ENCODE measurements at regions not wholly inside any gene's neighbourhood (a gene's known extent, or its start where the extent isn't known, plus 50 kb on each side); places are given as distances from the start of the nearest gene placed in this dataset.

DNA sequence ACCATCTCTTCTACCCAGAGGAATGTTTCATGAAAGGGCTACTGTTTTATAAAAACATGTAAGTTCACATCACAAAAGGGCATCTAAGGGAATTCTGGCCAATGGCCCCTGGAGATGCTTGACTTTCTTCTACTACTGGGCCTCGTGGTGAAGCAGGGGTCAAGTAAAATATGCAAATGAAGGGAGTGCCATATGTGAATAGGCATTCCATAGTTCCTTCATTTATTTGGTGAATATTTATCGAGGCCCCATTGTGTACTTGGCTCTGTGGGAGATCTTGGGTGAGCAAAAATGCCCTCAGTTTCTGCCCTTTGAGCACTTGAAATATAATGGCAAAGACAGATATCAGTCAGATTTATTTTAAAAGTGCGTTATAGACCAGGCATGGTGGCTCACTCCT, 101.3 kb upstream of the CACNA2D3 start:
- Mint-ChIP-seq H3K9me3 (peaks cover 0 to 16% (median 4%) of the 10 kb centered on the region in 7 donors), H3K27ac (no peak overlapping the region), H3K36me3 (no peaks in the 10 kb centered on the region), H3K4me3 (no peak overlapping the region), H3K4me1 (no peaks in the 10 kb centered on the region), H3K27me3 (peaks cover 10% of the 10 kb centered on the region)
- no peak for DNase-seq
- Histone ChIP-seq H3K36me3 (ENCODE audit: control insufficient read depth, insufficient read depth, low read length) (no peaks in the 10 kb centered on the region), H3K4me1 (ENCODE audit: control insufficient read depth, insufficient read depth, low read length, poor library complexity, severe bottlenecking) (no peaks in the 10 kb centered on the region), H3K4me3 (ENCODE audit: low read depth, low read length) (no peak overlapping the region), H3K27me3 (ENCODE audit: control insufficient read depth, insufficient read depth, low read length) (no peaks in the 10 kb centered on the region), H3K27ac (ENCODE audit: insufficient read depth, low read length, poor library complexity, severe bottlenecking) (no peak overlapping the region), H3K9me3 (ENCODE audit: control insufficient read depth in 2 of 2, low read length in 2 of 2) (peaks cover 0 to 9% of the 10 kb centered on the region in 2 experiments)
- no peak for ATAC-seq (ENCODE audit: low read depth in 2 of 2)

DNA sequence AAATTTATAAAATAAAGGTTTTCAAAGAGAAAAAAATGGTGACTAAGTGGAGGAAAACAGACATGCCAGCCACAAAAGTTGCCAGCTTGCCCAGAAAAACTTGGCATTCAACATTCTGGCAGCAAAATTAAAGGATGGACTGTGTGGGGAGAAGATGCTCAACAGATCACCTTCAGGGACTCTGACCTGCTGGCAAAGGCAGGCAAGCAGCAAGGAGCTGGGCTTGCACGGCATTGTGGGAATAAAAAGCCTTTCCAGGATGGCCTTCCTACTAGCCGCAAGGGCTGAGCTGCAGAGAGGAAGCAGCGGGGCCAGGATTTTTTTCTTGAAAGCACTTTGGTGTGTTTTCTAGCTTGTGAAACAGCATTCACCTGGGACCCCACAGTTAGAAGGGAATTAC, 101.9 kb upstream of the CACNA2D3 start:
- peaks cover 10% of the 10 kb centered on the region for H3K27me3 Mint-ChIP-seq
- Histone ChIP-seq H3K4me1 (ENCODE audit: control insufficient read depth, insufficient read depth, low read length, poor library complexity, severe bottlenecking) (no peaks in the 10 kb centered on the region), H3K36me3 (ENCODE audit: control insufficient read depth, insufficient read depth, low read length) (no peaks in the 10 kb centered on the region), H3K27me3 (ENCODE audit: control insufficient read depth, insufficient read depth, low read length) (no peaks in the 10 kb centered on the region), H3K9me3 (ENCODE audit: control insufficient read depth in 2 of 2, low read length in 2 of 2) (peaks cover 0 to 9% of the 10 kb centered on the region in 2 experiments), H3K27ac (ENCODE audit: insufficient read depth, low read length, poor library complexity, severe bottlenecking) (no peak overlapping the region), H3K4me3 (ENCODE audit: low read depth, low read length) (no peak overlapping the region)
- no peaks in the 10 kb centered on the region for H3K4me1 Mint-ChIP-seq
- no peaks in the 10 kb centered on the region for H3K36me3 Mint-ChIP-seq
- peaks cover 0 to 16% (median 4%) of the 10 kb centered on the region in 7 donors for H3K9me3 Mint-ChIP-seq
- ATAC-seq (ENCODE audit: low read depth in 2 of 2) (no peak), DNase-seq (no peak)
- H3K27ac Mint-ChIP-seq: no peak overlapping the region
- H3K4me3 Mint-ChIP-seq: no peak overlapping the region

GRCh38 chr3:54014067-54014466, 108.3 kb upstream of the CACNA2D3 start:
- Histone ChIP-seq H3K4me3 (ENCODE audit: low read depth, low read length) (no peak overlapping the region), H3K9me3 (ENCODE audit: control insufficient read depth in 2 of 2, low read length in 2 of 2) (peaks cover 0 to 9% of the 10 kb centered on the region in 2 experiments), H3K27me3 (ENCODE audit: control insufficient read depth, insufficient read depth, low read length) (no peaks in the 10 kb centered on the region), H3K36me3 (ENCODE audit: control insufficient read depth, insufficient read depth, low read length) (no peaks in the 10 kb centered on the region), H3K27ac (ENCODE audit: insufficient read depth, low read length, poor library complexity, severe bottlenecking) (no peak overlapping the region), H3K4me1 (ENCODE audit: control insufficient read depth, insufficient read depth, low read length, poor library complexity, severe bottlenecking) (no peaks in the 10 kb centered on the region)
- ATAC-seq (ENCODE audit: low read depth in 2 of 2) (no peak), DNase-seq (no peak)
- Mint-ChIP-seq H3K27me3 (peaks cover 12% of the 10 kb centered on the region), H3K36me3 (no peaks in the 10 kb centered on the region), H3K9me3 (peaks cover 0 to 16% (median 4%) of the 10 kb centered on the region in 7 donors), H3K4me1 (no peaks in the 10 kb centered on the region), H3K27ac (no peak overlapping the region), H3K4me3 (no peak overlapping the region)

- Histone ChIP-seq H3K36me3 (ENCODE audit: control insufficient read depth, insufficient read depth, low read length) (no peaks in the 10 kb centered on the region), H3K27ac (ENCODE audit: insufficient read depth, low read length, poor library complexity, severe bottlenecking) (no peak overlapping the region), H3K27me3 (ENCODE audit: control insufficient read depth, insufficient read depth, low read length) (no peaks in the 10 kb centered on the region), H3K4me1 (ENCODE audit: control insufficient read depth, insufficient read depth, low read length, poor library complexity, severe bottlenecking) (no peaks in the 10 kb centered on the region), H3K4me3 (ENCODE audit: low read depth, low read length) (no peak overlapping the region), H3K9me3 (ENCODE audit: control insufficient read depth in 2 of 2, low read length in 2 of 2) (no peaks in the 10 kb centered on the region)
- DNase-seq (no peak), ATAC-seq (ENCODE audit: low read depth in 2 of 2) (no peak)
- no peaks in the 10 kb centered on the region for H3K36me3 Mint-ChIP-seq
- H3K27me3 Mint-ChIP-seq: peaks cover 3% of the 10 kb centered on the region
- no peaks in the 10 kb centered on the region for H3K4me1 Mint-ChIP-seq
- peaks cover 0 to 2% (median 0%) of the 10 kb centered on the region in 7 donors for H3K9me3 Mint-ChIP-seq
- peak overlapping the region in 2 of 3 donors; percentile 9 to 83 for H3K27ac Mint-ChIP-seq
- H3K4me3 Mint-ChIP-seq: peak overlapping the region in 1 of 4 donors; percentile 36
Observed at GRCh38 chr3:54008744-54009143, 113.6 kb upstream of the CACNA2D3 start.

DNA sequence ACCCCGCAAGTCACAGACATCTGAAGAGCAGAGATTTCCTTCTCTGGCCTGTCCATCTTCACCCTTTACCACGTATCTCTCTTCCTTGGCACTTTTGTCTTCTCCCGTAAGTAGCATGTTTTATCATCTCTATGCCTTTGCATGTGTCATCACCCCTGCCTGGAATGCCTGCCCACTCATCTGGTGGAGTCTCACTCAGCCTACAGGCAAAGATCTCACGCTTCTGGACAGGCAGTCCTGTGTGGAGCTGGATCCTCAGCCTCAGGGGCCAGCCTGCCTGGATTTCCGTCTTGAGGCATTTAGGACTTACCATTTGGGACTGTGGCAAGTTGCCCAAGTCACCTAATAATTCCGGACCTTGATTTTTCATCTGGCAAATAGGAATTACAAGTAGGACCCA, 114.3 kb upstream of the CACNA2D3 start:
- H3K4me1 Mint-ChIP-seq: no peaks in the 10 kb centered on the region
- no peaks in the 10 kb centered on the region for H3K27me3 ChIP-seq (ENCODE audit: control insufficient read depth, insufficient read depth, low read length)
- ATAC-seq (ENCODE audit: low read depth in 2 of 2): no peak

GRCh38 chr3:54004335-54004734, 112.7 kb upstream of the SELENOK start:
- DNase-seq: no peak
- Mint-ChIP-seq H3K9me3 (peaks cover 0 to 2% (median 0%) of the 10 kb centered on the region in 7 donors), H3K27me3 (no peaks in the 10 kb centered on the region), H3K27ac (no peak overlapping the region), H3K4me1 (peaks cover 0 to 2% (median 0%) of the 10 kb centered on the region in 4 donors), H3K36me3 (no peaks in the 10 kb centered on the region), H3K4me3 (no peak overlapping the region)
- Histone ChIP-seq H3K4me1 (ENCODE audit: control insufficient read depth, insufficient read depth, low read length, poor library complexity, severe bottlenecking) (no peaks in the 10 kb centered on the region), H3K27me3 (ENCODE audit: control insufficient read depth, insufficient read depth, low read length) (no peaks in the 10 kb centered on the region), H3K36me3 (ENCODE audit: control insufficient read depth, insufficient read depth, low read length) (no peaks in the 10 kb centered on the region), H3K4me3 (ENCODE audit: low read depth, low read length) (no peak overlapping the region), H3K9me3 (ENCODE audit: control insufficient read depth in 2 of 2, low read length in 2 of 2) (no peaks in the 10 kb centered on the region), H3K27ac (ENCODE audit: insufficient read depth, low read length, poor library complexity, severe bottlenecking) (no peak overlapping the region)
- no peak for ATAC-seq (ENCODE audit: low read depth in 2 of 2)

More for the DNA sequence above, 114.3 kb upstream of the CACNA2D3 start:
- Histone ChIP-seq H3K27ac (ENCODE audit: insufficient read depth, low read length, poor library complexity, severe bottlenecking) (no peak overlapping the region), H3K9me3 (ENCODE audit: control insufficient read depth in 2 of 2, low read length in 2 of 2) (no peaks in the 10 kb centered on the region), H3K4me1 (ENCODE audit: control insufficient read depth, insufficient read depth, low read length, poor library complexity, severe bottlenecking) (no peaks in the 10 kb centered on the region), H3K36me3 (ENCODE audit: control insufficient read depth, insufficient read depth, low read length) (no peaks in the 10 kb centered on the region), H3K4me3 (ENCODE audit: low read depth, low read length) (no peak overlapping the region)
- Mint-ChIP-seq H3K36me3 (no peaks in the 10 kb centered on the region), H3K4me3 (no peak overlapping the region), H3K9me3 (peaks cover 0 to 2% (median 0%) of the 10 kb centered on the region in 7 donors), H3K27me3 (no peaks in the 10 kb centered on the region), H3K27ac (peak overlapping the region in 1 of 3 donors; percentile 9)
- no peak for DNase-seq

DNA sequence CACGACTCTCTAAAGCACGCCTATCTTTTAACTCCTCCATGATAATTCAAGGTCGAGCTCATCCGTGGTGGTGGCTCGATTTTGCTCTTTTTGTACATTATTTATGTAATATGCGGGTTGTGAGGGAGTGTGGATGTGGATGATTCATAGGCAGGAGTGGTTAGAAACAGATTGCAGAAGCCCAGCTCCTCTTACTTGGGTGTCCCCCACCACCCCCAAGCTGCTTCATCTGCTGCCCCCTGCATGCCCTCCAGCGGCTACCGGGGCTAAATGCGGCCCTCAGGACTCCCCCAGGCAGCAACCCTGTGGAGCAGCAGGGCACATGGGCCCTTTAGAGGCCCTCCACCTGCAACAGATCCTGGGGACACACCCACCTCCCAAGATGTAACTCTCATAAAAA, 111.5 kb upstream of the SELENOK start:
- H3K27ac Mint-ChIP-seq: no peak overlapping the region
- no peaks in the 10 kb centered on the region for H3K27me3 Mint-ChIP-seq
- ATAC-seq (ENCODE audit: low read depth in 2 of 2): no peak
- no peak overlapping the region for H3K4me3 Mint-ChIP-seq
- Histone ChIP-seq H3K27me3 (ENCODE audit: control insufficient read depth, insufficient read depth, low read length) (no peaks in the 10 kb centered on the region), H3K4me3 (ENCODE audit: low read depth, low read length) (no peak overlapping the region), H3K27ac (ENCODE audit: insufficient read depth, low read length, poor library complexity, severe bottlenecking) (no peak overlapping the region), H3K36me3 (ENCODE audit: control insufficient read depth, insufficient read depth, low read length) (no peaks in the 10 kb centered on the region), H3K9me3 (ENCODE audit: control insufficient read depth in 2 of 2, low read length in 2 of 2) (no peaks in the 10 kb centered on the region), H3K4me1 (ENCODE audit: control insufficient read depth, insufficient read depth, low read length, poor library complexity, severe bottlenecking) (no peaks in the 10 kb centered on the region)
- DNase-seq: no peak
- no peaks in the 10 kb centered on the region for H3K36me3 Mint-ChIP-seq
- H3K4me1 Mint-ChIP-seq: peaks cover 0 to 2% (median 0%) of the 10 kb centered on the region in 4 donors
- peaks cover 0 to 2% (median 0%) of the 10 kb centered on the region in 7 donors for H3K9me3 Mint-ChIP-seq

DNA sequence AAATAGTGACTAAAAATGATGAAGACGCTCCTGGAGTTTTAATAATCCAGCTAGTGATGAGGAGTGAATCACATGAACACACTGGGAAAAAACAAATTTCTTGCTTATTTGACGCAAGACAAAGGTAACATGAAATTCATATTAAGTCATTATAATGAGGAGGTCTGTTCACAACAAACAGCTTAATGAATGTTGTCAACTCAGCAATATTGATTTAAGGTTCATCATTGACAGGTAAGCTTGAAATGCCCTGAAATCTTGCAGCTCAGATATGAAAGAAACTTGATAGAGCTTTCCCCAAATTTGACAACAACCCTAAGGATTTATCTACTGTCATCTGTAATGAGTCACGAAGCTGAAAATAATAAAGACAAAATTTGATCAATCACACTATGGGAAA, 108.1 kb upstream of the SELENOK start:
- Mint-ChIP-seq H3K4me1 (peaks cover 0 to 2% (median 0%) of the 10 kb centered on the region in 4 donors), H3K36me3 (no peaks in the 10 kb centered on the region), H3K9me3 (no peaks in the 10 kb centered on the region), H3K4me3 (no peak overlapping the region), H3K27ac (no peak overlapping the region), H3K27me3 (peaks cover 12% of the 10 kb centered on the region)
- H3K4me3 ChIP-seq (ENCODE audit: low read depth, low read length): no peak overlapping the region
- no peaks in the 10 kb centered on the region for H3K9me3 ChIP-seq (ENCODE audit: control insufficient read depth in 2 of 2, low read length in 2 of 2)
- H3K4me1 ChIP-seq (ENCODE audit: control insufficient read depth, insufficient read depth, low read length, poor library complexity, severe bottlenecking): no peaks in the 10 kb centered on the region
- ATAC-seq (ENCODE audit: low read depth in 2 of 2): no peak
- DNase-seq: no peak
- H3K27ac ChIP-seq (ENCODE audit: insufficient read depth, low read length, poor library complexity, severe bottlenecking): no peak overlapping the region
- no peaks in the 10 kb centered on the region for H3K36me3 ChIP-seq (ENCODE audit: control insufficient read depth, insufficient read depth, low read length)
- no peaks in the 10 kb centered on the region for H3K27me3 ChIP-seq (ENCODE audit: control insufficient read depth, insufficient read depth, low read length)
